ENCODE measurements at regions not wholly inside any gene's neighbourhood (a gene's known extent, or its start where the extent isn't known, plus 50 kb on each side); places are given as distances from the start of the nearest gene placed in this dataset.

DNA sequence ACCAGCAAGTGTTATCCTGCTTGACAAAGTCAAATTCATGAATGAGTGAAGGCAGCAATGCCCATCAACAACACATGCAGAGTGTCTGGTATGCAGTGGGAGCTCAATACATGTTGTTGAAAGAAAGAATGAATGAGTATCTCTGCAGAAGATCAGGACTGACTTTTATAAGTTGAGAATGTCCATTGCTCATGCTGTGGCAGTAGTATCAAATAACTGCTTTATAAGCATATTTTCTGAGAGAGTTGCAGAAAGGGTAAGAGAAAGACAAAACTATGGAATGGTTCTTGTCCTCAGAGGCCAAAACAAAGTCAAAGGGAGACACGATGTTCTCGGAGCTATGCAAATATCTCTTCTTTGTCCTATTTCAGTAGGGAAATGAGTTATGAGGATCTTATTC, 288.7 kb downstream of the LMX1A start:
- no peak overlapping the region for H2AFZ ChIP-seq (ENCODE audit: low read depth, low read length)
- H3K4me2 ChIP-seq (ENCODE audit: low read length, poor library complexity, severe bottlenecking), result no peak overlapping the region
- DNase-seq, result no peak
- no CpG with 5 or more reads among the region's 2 CpGs for WGBS
- H3K14ac ChIP-seq (ENCODE audit: low read length in 2 of 2), result no peak overlapping the region
- no peaks in the 10 kb centered on the region for H3K4me1 ChIP-seq (ENCODE audit: control insufficient read depth, insufficient read depth, low read depth, low read length)
- H2BK5ac ChIP-seq (ENCODE audit: low read depth, low read length, poor library complexity, severe bottlenecking), result no peak overlapping the region
- H2BK120ac ChIP-seq (ENCODE audit: low read depth, low read length), result no peak overlapping the region
- H2BK12ac ChIP-seq (ENCODE audit: low read length in 2 of 2), result no peak overlapping the region
- no peak overlapping the region for H3K9ac ChIP-seq (ENCODE audit: low read length)
- no peaks in the 10 kb centered on the region for H3K36me3 ChIP-seq (ENCODE audit: control insufficient read depth in 1 of 2, insufficient read depth in 2 of 2, low read depth in 1 of 2, low read length in 2 of 2)
- H3K9me3 ChIP-seq (ENCODE audit: control insufficient read depth, low read length), result no peaks in the 10 kb centered on the region
- no peak overlapping the region for H4K91ac ChIP-seq (ENCODE audit: low read length)
- no peak overlapping the region for H3K18ac ChIP-seq (ENCODE audit: low read depth in 1 of 2, low read length in 2 of 2)
- H3K23ac ChIP-seq (ENCODE audit: low read length in 2 of 2), result no peak overlapping the region
- H3K27me3 ChIP-seq (ENCODE audit: control insufficient read depth in 1 of 2, insufficient read depth in 1 of 2, low read length in 2 of 2), result no peaks in the 10 kb centered on the region
- H4K8ac ChIP-seq (ENCODE audit: low read length), result no peak overlapping the region
- H3K27ac ChIP-seq (ENCODE audit: low read length, poor library complexity, severe bottlenecking), result no peak overlapping the region
- no peak overlapping the region for H2AK5ac ChIP-seq (ENCODE audit: low read length, severe bottlenecking)
- H3K79me1 ChIP-seq (replicated peaks; ENCODE audit: low read length, poor library complexity, severe bottlenecking), result no peaks in the 10 kb centered on the region
- H3K4ac ChIP-seq (ENCODE audit: low read depth in 1 of 2, low read length in 2 of 2), result no peak overlapping the region
- H3K4me3 ChIP-seq (ENCODE audit: insufficient read depth in 1 of 2, low read depth in 1 of 2, low read length in 2 of 2), result no peak overlapping the region
- H2BK15ac ChIP-seq (ENCODE audit: low read depth, poor library complexity, severe bottlenecking), result no peak overlapping the region

DNA sequence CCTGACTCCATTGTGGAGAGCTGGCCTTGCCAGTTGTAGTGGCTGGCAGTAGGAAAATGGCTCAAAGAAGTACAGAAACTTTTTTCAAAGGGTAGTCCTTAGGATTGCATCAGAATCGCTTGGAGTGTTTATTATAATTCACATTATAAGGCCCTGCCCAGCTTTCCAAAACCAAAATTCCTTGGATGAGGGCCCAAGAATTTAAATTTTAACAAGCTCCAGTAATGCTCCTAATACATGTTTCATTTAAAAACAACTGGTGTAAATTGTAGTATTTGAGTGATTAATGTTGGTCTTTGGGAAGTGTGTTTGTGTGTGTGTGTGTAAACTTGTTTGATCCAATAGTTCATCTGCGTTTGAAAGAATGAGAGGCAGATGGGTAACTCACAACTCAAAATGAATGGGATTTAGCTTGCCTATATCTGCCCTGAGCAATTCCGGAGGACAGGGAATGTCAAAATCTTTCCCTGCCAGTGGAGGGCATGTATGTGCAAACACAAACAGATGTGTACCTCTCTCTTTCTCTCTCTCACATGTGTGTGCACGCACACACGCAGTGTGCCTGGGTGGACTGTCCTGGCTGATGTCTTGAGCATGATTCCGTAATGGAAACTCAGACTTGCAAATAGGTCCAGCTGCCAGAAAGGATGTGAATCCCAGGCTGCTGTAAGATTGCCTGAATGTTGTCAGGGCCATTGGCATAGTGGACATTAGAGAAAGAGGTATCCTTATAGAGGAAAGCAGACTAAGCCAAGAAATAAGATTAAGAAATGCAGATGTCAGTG, 293.1 kb downstream of the LMX1A start:
- Histone ChIP-seq H2BK12ac (ENCODE audit: low read length in 2 of 2) (no peak overlapping the region), H2BK5ac (ENCODE audit: low read depth, low read length, poor library complexity, severe bottlenecking) (no peak overlapping the region), H3K4me1 (ENCODE audit: control insufficient read depth, insufficient read depth, low read depth, low read length) (no peaks in the 10 kb centered on the region), H3K14ac (ENCODE audit: low read length in 2 of 2) (no peak overlapping the region), H2BK15ac (ENCODE audit: low read depth, poor library complexity, severe bottlenecking) (no peak overlapping the region), H3K27ac (ENCODE audit: low read length, poor library complexity, severe bottlenecking) (no peak overlapping the region), H3K4me3 (ENCODE audit: insufficient read depth in 1 of 2, low read depth in 1 of 2, low read length in 2 of 2) (no peak overlapping the region), H2AFZ (ENCODE audit: low read depth, low read length) (no peak overlapping the region), H2BK120ac (ENCODE audit: low read depth, low read length) (no peak overlapping the region), H3K9ac (ENCODE audit: low read length) (no peak overlapping the region), H4K91ac (ENCODE audit: low read length) (no peak overlapping the region), H3K9me3 (ENCODE audit: control insufficient read depth, low read length) (no peaks in the 10 kb centered on the region), H3K79me1 (replicated peaks; ENCODE audit: low read length, poor library complexity, severe bottlenecking) (no peaks in the 10 kb centered on the region), H3K18ac (ENCODE audit: low read depth in 1 of 2, low read length in 2 of 2) (no peak overlapping the region), H2AK5ac (ENCODE audit: low read length, severe bottlenecking) (no peak overlapping the region), H3K4ac (ENCODE audit: low read depth in 1 of 2, low read length in 2 of 2) (no peak overlapping the region), H3K4me2 (ENCODE audit: low read length, poor library complexity, severe bottlenecking) (no peak overlapping the region), H4K8ac (ENCODE audit: low read length) (no peak overlapping the region), H3K27me3 (ENCODE audit: control insufficient read depth in 1 of 2, insufficient read depth in 1 of 2, low read length in 2 of 2) (no peaks in the 10 kb centered on the region), H3K36me3 (ENCODE audit: control insufficient read depth in 1 of 2, insufficient read depth in 2 of 2, low read depth in 1 of 2, low read length in 2 of 2) (no peaks in the 10 kb centered on the region), H3K23ac (ENCODE audit: low read length in 2 of 2) (no peak overlapping the region)
- no peak for DNase-seq
- WGBS, result 76% methylated on average over 5 of the region's 6 CpGs

DNA sequence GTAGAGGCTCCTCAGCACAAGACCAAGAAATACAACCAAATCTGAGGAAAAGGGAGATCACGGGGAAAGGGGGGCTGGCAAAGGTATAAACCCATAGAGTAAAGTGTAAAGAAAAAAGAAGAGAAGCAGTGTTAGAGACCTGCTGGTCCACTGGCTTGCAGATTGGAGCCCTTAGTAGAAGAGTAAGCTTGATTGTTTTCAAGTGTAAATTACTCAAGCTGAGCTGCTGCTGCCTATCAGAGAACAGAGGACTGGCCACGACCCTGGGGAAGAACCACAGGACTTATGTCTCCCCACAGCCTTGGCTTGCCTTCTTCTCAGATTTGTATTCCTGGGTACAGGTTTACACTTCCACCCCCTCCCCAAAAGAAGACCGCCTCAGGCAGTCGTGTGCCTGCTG, 294.2 kb downstream of the LMX1A start:
- Histone ChIP-seq H3K14ac (ENCODE audit: low read length in 2 of 2) (no peak overlapping the region), H3K23ac (ENCODE audit: low read length in 2 of 2) (no peak overlapping the region), H2AK5ac (ENCODE audit: low read length, severe bottlenecking) (no peak overlapping the region), H3K36me3 (ENCODE audit: control insufficient read depth in 1 of 2, insufficient read depth in 2 of 2, low read depth in 1 of 2, low read length in 2 of 2) (no peaks in the 10 kb centered on the region), H2BK5ac (ENCODE audit: low read depth, low read length, poor library complexity, severe bottlenecking) (no peak overlapping the region), H4K91ac (ENCODE audit: low read length) (no peak overlapping the region), H3K27ac (ENCODE audit: low read length, poor library complexity, severe bottlenecking) (no peak overlapping the region), H2BK12ac (ENCODE audit: low read length in 2 of 2) (no peak overlapping the region), H4K8ac (ENCODE audit: low read length) (no peak overlapping the region), H3K4me2 (ENCODE audit: low read length, poor library complexity, severe bottlenecking) (no peak overlapping the region), H3K4ac (ENCODE audit: low read depth in 1 of 2, low read length in 2 of 2) (no peak overlapping the region), H2AFZ (ENCODE audit: low read depth, low read length) (no peak overlapping the region), H3K9ac (ENCODE audit: low read length) (no peak overlapping the region), H3K18ac (ENCODE audit: low read depth in 1 of 2, low read length in 2 of 2) (no peak overlapping the region), H3K4me3 (ENCODE audit: insufficient read depth in 1 of 2, low read depth in 1 of 2, low read length in 2 of 2) (no peak overlapping the region), H3K79me1 (replicated peaks; ENCODE audit: low read length, poor library complexity, severe bottlenecking) (no peaks in the 10 kb centered on the region), H3K9me3 (ENCODE audit: control insufficient read depth, low read length) (no peaks in the 10 kb centered on the region), H2BK15ac (ENCODE audit: low read depth, poor library complexity, severe bottlenecking) (no peak overlapping the region), H3K27me3 (ENCODE audit: control insufficient read depth in 1 of 2, insufficient read depth in 1 of 2, low read length in 2 of 2) (no peaks in the 10 kb centered on the region), H2BK120ac (ENCODE audit: low read depth, low read length) (no peak overlapping the region), H3K4me1 (ENCODE audit: control insufficient read depth, insufficient read depth, low read depth, low read length) (no peaks in the 10 kb centered on the region)
- no peak for DNase-seq
- WGBS, result 49% methylated on average over 4 of the region's 4 CpGs

DNA sequence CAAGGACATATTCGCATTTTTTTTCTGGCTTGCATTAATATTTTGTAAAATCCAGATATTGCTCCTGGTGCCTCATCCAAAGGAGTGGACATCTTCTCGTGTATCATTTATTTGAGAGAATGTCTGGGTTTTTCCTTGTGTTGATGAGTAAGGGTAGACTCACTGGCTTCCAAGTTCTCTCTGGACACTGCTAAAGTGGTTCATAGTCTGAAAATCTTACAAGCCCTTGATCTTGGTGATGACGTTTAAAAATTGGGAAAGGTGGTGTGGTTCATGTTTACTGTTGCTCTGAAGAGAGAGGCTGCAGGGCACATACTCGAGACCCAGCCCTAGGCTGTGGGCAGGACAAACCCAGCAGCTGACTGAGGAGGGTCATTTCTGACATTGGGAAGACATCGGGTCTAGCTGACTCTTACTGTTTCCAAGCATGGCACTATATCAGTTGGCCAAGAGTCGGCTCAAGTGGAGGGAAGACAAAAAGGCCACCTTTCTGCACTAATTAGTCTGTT, 296.2 kb downstream of the LMX1A start:
- Histone ChIP-seq H4K8ac (ENCODE audit: low read length) (no peak overlapping the region), H2BK12ac (ENCODE audit: low read length in 2 of 2) (no peak overlapping the region), H3K27me3 (ENCODE audit: control insufficient read depth in 1 of 2, insufficient read depth in 1 of 2, low read length in 2 of 2) (no peaks in the 10 kb centered on the region), H3K9ac (ENCODE audit: low read length) (no peak overlapping the region), H3K9me3 (ENCODE audit: control insufficient read depth, low read length) (no peaks in the 10 kb centered on the region), H3K36me3 (ENCODE audit: control insufficient read depth in 1 of 2, insufficient read depth in 2 of 2, low read depth in 1 of 2, low read length in 2 of 2) (no peaks in the 10 kb centered on the region), H3K14ac (ENCODE audit: low read length in 2 of 2) (no peak overlapping the region), H3K18ac (ENCODE audit: low read depth in 1 of 2, low read length in 2 of 2) (no peak overlapping the region), H2AK5ac (ENCODE audit: low read length, severe bottlenecking) (no peak overlapping the region), H3K27ac (ENCODE audit: low read length, poor library complexity, severe bottlenecking) (no peak overlapping the region), H2BK120ac (ENCODE audit: low read depth, low read length) (no peak overlapping the region), H2BK15ac (ENCODE audit: low read depth, poor library complexity, severe bottlenecking) (no peak overlapping the region), H3K4me1 (ENCODE audit: control insufficient read depth, insufficient read depth, low read depth, low read length) (no peaks in the 10 kb centered on the region), H3K4me2 (ENCODE audit: low read length, poor library complexity, severe bottlenecking) (no peak overlapping the region), H3K4me3 (ENCODE audit: insufficient read depth in 1 of 2, low read depth in 1 of 2, low read length in 2 of 2) (no peak overlapping the region), H2AFZ (ENCODE audit: low read depth, low read length) (no peak overlapping the region), H2BK5ac (ENCODE audit: low read depth, low read length, poor library complexity, severe bottlenecking) (no peak overlapping the region), H3K23ac (ENCODE audit: low read length in 2 of 2) (no peak overlapping the region), H3K79me1 (replicated peaks; ENCODE audit: low read length, poor library complexity, severe bottlenecking) (no peaks in the 10 kb centered on the region), H3K4ac (ENCODE audit: low read depth in 1 of 2, low read length in 2 of 2) (no peak overlapping the region), H4K91ac (ENCODE audit: low read length) (no peak overlapping the region)
- WGBS, result 80% methylated on average over 6 of the region's 6 CpGs
- DNase-seq, result no peak
